NOMO-1 treated with DMSO at 0.1 percent for 48 hours (cell line): ENCODE measurements at regions not wholly inside any gene's neighbourhood (a gene's known extent, or its start where the extent isn't known, plus 50 kb on each side); places are given as distances from the start of the nearest gene placed in this dataset.
"Not testable (repeated sequence)": the region's sequence is repeated elsewhere in the genome, so short reads cannot be mapped to it uniquely, and the experiment has no call there.

Source experiments
- DNase-seq: peaks from one replicate; lab custom pipeline; 2025; ENCODE audit not compliant: unreplicated experiment; lab: John Stamatoyannopoulos, UW

DNA sequence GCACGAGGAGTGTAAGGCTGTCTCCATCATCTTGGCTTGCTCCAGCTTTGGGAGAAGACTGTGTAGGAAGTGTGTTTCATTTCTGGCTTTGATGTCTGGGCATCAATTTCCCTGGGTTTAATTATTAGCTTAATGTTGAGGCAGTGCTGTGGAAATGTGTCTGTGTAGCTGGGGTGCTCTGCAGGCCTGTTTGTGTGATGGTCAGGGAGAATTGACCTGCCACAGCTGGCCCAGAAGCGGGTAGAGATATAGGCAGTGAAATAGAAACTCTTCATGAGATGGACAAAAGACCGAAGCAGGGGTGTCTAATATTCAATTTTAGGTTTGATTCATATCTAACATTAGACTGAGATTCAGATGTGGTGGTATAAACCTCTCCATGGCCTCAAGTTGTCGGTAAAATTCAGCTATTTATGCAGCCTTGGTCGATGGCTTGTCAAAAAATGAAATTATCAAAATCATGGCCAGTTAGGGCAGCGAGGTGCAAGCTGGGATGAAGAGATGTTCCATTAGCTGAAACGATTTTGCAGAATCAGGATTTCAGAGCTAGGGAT lies 95.3 kb upstream of the SNX9 start:
- DNase-seq, result no peak

DNA sequence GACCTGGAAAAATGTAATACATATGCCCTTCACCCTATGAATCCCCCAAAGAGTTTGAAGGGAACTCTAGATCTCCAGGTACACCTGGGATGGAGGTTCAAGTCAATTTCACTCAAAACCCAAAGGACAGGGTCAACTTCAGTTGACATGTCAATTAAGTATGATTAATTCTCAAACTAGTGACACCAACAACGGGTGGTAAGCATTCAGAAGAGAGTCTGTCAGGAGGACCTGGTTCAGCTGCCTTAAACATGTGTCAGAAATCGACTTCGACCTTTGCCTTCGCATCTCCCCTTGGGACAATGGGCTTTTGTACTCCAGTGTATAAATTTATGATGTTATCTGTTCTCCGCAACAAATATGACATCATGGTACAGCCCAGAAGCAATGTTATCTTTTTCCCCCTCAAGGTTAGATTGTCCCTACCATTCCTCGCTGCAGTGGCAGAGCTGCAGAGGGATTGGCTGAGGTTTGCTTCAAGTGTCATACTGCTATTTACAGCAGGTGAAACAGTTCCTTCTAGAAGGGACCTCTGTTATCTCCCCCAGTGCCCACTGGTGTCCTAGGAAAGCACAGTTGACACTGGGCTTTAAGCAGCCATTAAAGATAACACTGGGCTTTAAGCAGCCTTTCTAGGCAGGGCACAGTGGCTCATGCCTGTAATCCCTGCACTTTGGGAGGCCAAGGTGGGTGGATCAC lies 94.7 kb upstream of the SNX9 start:
- no peak for DNase-seq

DNA sequence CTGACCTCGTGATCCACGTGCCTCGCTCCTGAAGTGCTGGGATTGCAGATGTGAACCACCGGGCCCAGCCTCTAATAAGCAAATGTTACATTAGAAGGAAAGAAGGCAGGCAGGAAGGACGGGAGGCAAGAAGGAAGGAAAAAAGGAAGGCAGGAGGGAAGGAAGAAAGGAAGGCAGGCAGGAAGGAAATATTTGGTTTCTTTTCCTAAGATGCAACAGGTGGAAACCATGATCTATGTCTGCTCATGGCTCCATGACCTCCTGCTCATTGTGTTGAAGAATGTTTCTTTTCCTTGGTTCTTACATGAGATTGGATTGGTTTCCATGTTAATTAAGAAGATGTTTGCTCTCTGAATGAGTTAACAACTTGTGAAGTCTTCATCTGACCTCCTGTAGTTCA lies 91.8 kb upstream of the SNX9 start:
- no peak for DNase-seq

DNA sequence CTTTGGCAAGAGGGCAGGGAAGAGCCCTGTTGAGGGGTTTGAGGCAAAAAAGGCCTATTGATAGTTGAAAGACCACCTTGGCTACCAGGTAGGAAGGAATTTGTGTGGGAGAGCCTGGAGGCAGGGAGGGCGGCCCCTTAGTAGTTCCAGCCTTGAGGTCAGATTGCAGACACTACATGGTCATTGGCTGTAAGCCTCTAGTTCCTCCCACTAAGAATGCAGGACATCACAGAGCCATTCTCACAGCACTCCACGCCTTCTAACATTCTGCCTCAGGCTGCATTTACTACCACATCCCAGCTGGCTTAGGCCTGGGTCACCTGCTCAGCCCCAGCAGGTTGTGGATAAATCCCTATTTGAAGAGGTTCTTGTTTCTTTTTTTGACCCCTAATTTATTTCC lies 91.0 kb upstream of the SNX9 start:
- DNase-seq, result no peak

DNA sequence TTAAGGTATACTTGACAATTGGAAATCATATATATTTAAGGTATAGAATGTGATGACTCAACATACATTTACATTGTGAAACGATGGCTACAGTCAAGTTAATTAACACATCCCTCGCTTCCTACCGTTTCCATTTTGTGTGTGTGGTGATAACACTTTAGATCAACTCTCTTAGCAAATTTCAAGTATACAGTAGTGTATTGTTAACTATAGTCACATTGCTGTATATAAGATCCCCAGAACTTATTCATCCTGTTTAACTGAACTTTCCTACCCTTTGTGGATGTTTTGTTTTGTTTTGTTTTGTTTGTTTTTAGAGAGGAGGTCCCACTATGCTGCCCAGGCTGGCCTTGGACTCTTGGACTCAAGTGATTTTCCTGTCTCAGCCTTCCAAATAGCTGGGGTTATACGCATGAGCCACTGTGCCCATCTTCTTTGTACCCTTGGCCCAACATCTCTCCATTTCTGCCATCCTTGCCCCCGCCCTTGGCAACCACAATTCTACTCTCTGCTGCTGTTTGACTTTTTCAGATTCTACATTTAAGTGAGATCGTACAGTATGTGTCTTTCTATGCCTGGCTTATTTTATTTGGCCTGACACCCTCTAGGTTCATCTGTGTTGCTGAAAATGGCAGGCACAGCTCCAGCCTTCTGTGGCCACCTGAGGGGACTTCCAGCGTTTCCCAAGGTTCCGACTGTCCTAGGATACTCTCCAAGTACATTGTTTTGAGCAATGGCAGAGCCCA lies 90.5 kb upstream of the SNX9 start:
- DNase-seq, result no peak

DNA sequence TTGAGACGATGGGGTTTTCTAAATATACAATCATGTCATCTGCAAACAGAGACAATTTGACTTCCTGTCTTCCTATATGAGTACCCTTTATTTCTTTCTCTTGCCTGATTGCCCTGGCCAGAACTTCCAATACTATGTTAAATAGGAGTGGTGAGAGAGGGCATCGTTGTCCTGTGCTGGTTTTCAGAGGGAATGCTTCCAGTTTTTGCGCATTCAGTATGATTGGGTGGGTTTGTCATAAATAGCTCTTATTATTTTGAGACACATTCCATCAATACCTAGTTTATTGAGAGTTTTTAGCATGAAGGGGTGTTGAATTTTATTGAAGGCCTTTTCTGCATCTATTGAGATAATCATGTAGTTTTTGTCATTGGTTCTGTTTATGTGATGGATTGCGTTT lies 86.5 kb upstream of the SNX9 start:
- not testable (repeated sequence) for DNase-seq

DNA sequence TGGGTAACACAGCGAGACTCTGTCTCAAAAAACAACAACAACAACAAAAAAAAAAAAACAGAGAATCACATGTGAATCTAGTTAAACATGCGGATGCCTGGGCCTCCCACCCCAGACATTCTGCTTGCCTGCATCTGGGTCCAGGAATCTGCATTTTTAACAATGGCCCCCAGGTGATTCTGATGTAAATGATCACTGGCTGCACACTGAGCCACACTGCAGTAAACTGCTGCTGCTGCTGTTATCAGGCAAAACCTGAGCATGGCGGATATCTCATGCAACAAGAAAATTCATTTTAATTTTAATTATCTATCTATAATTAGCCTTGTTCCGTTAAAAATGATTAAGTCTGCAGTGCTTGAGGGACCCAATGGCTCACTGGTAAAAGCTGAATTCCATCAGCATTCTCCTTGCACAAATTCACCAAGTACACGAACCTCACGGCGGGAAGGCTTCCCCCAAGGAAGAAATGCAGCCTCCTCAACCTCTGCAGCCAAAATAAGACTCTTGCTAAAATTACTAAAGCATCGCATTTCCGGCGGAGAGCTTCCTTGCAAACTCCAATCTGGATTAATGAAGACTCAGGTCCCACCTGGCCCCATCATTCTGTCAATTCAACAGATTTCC lies 81.6 kb upstream of the SNX9 start:
- DNase-seq, result no peak

DNA sequence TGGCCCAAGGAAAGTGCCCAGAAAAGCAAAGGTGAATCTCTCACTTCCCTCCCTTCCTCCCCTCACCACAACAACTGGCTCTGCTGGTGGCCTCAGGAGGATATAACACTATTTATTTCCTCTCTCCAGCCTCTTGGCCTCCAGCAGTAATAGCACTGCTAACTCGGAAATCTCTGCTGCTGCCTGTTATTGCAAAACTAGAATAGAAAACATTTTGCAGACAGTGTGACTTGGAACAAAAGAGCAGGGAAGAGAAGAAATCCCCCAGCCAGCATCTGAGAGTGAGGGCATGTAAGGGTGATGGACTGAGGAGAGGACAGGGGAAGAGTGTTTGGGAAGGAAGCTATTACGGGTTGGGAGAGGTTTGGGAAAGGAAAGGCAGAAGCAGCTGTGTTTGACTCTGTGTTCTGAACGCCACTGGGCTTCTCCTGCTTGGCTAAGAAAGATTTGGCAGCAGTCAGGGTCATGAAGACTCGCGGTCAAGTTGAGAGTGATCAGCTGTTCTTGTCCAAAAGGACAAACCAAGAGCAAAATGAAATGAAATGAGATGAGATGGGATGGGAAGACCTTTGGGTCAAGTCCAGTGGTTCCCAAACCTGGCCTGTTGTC lies 81.0 kb upstream of the SNX9 start:
- no peak for DNase-seq

DNA sequence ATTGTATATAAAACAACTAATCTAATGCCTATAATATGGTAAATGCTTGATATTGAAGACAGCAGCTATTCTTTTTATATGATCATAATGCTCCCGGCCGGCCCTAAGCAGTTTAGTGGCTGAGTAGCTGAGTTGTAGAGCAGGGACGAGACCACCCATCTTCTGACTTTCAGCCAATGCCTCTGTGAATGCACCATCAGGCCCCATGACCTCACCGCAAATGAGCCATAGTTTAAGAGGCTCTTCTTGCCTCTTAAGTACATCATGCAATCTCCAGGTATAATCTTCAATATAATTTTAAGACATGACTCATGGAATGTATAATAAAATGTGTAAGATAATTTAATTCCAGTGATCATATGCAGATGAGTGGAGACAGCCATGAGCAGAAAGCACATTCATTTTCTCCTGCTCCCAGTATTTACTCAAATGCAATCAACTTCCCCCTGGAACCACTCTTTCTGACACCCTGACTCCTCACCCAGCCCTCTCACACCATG lies 78.9 kb upstream of the SNX9 start:
- DNase-seq, result no peak

DNA sequence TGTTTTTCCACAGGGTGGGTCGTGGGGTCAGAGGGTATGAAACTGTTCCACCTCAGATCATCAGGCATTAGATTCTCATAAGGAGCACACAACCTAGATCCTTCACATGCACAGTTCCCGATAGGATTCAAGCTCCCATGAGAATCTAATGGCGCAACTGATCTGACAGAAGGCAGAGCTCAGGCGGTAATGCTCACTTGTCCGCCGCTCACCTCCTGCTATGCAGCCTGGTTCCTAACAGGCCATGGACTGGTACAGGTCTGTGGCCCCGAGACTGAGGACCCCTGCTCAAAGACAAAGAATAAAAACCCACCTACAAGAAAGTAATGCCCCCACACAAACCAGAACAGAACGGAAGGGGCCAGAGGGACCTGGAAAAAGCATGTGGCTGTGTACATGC lies 76.1 kb upstream of the SNX9 start:
- no peak for DNase-seq

DNA sequence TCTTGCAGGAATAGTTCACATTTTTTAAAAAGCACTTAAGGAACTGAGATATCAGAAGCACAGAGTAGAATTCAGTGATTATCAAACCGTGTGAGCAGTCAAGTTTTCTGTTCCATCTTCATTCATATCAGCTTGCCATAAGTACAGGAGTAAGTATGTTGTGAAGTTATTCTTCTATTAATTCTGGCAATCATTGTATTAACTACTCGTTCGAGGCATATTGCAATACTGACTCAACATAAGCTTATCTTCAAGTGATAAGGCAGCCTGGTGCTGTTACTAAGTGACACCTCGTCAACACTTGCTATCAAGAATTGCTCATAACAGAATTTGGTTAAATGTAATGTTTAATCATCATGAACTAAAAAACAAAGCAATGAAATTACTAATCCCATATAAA lies 75.7 kb upstream of the SNX9 start:
- no peak for DNase-seq

DNA sequence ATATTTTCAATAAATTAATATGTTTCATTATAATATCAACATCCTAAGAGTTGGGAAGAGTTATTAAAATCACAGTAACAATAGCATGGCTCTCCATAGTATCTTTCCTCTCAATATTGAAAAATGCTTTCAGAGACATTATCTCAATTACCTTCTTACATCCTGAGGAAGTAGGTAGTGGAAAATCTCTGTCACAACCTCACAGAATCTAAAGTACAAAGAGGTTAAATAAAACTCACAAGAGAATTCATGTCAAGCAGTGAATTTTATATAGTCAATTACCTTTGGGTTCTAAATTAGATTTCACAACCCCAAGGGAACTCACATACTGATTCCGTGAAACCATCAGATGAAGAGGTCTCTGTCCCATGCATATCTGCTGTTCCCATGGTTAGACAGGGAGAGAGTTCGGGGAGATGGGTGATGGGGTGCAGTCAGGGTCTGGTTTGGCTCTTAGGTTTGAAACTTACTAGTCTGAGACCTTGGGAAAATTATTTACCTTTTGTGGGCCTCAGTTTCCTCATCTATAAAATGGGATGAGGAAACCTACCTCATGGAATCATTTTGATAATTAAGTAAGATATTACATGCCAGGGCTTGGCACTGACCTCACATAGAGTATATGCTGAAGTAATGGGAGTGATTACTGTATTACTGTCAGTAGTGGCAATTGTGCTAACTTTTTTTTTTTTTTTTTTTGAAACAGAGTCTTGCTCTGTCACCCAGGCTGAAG lies 74.0 kb upstream of the SNX9 start:
- DNase-seq, result no peak

DNA sequence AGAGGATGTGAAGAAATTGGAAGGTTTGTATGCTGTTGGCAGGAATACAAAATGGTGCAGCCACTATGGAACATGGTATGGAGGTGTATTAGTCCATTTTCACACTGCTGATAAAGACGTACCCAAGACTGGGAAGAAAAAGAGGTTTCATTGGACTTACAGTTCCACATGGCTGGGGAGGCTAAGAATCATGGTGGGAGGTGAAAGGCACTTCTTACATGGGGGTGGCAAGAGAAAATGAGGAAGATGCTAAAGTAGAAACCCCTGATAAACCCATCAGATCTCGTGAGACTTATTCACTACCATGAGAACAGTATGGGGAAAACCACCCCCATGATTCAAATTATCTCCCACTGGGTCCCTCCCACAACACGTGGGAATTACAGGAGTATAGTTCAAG lies 72.1 kb upstream of the SNX9 start:
- not testable (repeated sequence) for DNase-seq

DNA sequence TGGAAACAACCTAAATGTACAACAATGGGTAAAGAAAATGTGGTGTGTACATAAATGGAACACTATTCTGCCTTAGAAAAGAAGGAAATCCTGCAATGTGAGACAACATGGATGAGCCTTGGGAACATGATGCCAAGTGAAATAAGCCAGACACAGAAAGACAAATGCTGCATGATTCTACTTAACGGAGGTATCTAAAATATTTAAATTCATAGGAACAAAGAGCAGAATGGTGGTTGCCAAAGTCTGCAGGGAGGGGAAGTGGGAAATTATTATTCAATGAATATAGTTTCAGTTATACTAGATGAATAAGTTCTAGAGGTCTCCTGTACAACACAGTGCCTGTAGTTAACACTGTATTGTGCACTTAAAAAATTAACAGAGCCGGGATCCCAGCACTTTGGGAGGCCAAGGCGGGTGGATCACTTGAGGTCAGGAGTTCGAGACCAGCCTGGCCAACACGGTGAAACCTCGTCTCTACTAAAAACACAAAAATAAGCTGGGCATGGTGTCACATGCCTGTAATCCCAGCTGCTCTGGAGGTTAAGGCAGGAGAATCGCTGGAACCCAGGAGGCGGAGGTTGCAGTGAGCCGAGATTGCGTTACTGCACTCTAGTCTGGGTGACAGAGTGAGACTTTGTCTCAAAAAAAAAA lies 71.4 kb upstream of the SNX9 start:
- DNase-seq, result no peak

DNA sequence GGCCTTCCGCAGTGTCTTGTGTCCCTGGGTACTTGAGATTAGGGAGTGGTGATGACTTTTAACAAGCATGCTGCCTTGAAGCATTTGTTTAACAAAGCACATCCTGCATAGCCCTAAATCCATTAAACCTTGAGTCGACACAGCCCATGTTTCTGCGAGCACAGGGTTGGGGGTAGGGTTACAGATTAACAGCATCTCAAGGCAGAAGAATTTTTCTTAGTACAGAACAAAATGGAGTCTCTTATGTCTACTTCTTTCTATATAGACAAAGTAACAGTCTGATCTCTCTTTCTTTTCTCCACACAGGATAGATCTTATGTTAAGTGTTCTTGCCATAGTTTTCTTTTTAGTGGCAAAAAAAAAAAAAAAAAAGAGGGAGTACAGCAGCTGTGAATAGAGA lies 70.2 kb upstream of the SNX9 start:
- not testable (repeated sequence) for DNase-seq

DNA sequence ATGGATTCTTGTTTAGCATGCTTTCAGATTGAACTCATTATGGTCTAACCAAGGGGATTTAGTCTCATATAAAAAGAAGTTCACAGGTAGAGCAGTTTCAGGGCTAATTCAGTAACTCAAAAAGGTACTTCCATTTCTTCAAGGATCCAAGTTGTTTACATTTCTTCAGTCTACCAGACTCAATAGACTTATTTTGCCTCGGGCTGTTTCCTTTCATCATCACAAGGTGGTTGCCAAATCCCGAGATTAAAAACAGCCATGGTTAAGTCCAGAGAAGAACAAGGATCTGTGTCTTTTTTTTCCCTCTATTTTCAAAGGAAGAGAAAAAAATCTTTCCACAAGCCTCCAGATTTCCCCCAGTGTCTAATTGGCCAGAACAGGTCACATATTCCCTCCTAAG lies 69.8 kb upstream of the SNX9 start:
- no peak for DNase-seq

DNA sequence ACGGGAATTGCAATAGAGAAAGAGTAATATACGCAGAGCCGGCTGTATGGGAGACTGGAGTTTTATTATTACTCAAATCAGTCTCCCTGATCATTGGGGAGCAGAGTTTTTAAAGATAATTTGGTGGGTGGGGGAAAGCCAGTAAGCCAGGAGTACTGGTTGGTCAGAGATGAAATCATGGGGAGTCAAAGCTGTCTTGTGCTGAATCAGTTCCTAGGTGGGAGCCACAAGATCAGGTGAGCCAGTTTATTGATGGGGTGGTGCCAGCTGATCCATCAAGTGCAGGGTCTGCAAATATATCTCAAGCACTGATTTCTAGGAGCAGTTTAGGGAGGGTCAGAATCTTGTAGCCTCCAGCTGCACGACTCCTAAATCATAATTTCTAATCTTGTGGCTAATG lies 69.2 kb upstream of the SNX9 start:
- DNase-seq, result not testable (repeated sequence)

DNA sequence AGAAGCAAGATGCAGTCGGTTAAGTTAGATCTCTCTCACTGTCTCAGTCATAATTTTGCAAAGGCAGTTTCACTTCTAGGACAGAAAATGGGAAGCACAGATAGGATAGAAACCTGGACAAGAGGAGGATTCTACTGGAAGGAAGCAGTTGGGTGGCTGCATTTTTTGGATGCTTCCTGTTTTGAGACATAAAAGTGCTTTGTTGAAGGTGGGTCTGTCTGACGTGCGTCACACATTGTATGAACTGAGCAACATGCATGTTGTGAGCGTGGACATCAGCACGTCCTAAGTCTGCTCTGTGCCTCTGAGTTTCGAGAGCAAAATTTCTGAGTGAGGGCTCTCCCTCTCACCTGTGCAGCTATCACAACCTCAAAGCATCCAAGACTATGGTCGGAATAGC lies 68.7 kb upstream of the SNX9 start:
- DNase-seq, result no peak

DNA sequence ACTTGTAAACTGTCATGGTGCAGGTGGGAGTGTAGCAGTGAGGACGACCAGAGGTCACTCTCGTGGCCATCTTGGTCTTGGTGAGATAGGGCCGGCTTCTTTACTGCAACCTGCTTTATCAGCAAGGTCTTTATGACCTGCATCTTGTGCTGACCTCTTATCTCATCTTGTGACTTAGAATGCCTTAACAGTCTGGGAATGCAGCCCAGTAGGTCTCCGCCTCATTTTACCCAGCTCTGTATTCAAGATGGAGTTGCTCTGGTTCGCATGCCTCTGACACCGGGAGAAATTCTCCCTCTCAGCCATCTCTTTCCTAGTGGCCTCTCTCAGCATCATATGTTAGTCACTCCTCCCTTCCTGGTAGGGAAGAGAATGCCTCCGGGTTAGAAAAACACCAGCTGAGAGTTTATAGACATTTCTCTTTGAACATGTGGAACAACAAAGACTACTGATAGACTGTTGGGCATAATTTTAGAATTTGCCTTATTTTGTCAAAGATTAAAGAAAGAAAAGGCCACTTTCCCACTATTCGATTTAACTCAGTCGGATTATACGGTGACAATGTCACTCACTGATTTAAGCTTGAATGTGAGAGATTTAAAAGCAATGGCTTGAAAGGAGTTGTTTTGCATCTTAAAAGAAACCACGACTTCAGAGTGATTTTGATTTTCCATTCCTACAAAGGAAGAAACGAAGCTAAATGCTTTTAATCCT lies 67.9 kb upstream of the SNX9 start:
- DNase-seq, result no peak
